Lower leg skin (tissue), 3 donors: ENCODE measurements at regions not wholly inside any gene's neighbourhood (a gene's known extent, or its start where the extent isn't known, plus 50 kb on each side); places are given as distances from the start of the nearest gene placed in this dataset.

Source experiments
- POLR2A ChIP-seq, 2 donors: fragments of 450-650 bp; IDR thresholded peaks; one replicate each; pipeline ENCODE4 v1.6.1; 2016 to 2017; ENCODE audit warnings: antibody characterized with exemption in 2 of 2, mild to moderate bottlenecking in 1 of 2, moderate library complexity in 1 of 2
- TF ChIP-seq, protein P1 (sequence below), 3 donors: fragments of 450-650 bp; IDR thresholded peaks; one replicate each; pipeline ENCODE4 v1.5.1; 2016; ENCODE audit warnings: antibody characterized with exemption in 3 of 3, mild to moderate bottlenecking in 3 of 3, moderate library complexity in 2 of 3

DNA sequence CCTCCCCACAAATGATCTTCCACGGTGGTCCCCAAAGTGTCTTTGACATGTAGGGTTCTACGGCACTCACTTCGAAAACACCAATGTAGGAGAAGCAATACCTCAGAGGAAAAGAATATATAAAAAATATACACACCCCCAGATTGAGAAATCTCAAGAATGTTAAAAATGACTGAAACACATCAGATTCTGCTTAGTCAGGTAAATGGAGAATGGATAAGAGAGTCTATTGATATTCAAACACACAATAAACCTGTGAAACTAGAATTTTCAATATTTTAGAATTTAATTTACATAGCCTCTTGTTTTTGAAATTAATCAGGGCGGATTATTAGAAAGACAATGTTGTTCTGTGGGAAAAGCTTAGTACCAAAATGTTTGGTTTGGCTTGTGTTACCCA is 712.4 kb downstream of the GATA3 start:
- TF ChIP-seq, protein P1, sequence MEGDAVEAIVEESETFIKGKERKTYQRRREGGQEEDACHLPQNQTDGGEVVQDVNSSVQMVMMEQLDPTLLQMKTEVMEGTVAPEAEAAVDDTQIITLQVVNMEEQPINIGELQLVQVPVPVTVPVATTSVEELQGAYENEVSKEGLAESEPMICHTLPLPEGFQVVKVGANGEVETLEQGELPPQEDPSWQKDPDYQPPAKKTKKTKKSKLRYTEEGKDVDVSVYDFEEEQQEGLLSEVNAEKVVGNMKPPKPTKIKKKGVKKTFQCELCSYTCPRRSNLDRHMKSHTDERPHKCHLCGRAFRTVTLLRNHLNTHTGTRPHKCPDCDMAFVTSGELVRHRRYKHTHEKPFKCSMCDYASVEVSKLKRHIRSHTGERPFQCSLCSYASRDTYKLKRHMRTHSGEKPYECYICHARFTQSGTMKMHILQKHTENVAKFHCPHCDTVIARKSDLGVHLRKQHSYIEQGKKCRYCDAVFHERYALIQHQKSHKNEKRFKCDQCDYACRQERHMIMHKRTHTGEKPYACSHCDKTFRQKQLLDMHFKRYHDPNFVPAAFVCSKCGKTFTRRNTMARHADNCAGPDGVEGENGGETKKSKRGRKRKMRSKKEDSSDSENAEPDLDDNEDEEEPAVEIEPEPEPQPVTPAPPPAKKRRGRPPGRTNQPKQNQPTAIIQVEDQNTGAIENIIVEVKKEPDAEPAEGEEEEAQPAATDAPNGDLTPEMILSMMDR (IDR thresholded peaks at IDR 0.05): no peak
- TF ChIP-seq POLR2A (IDR thresholded peaks at IDR 0.05): no peak
